ENCODE measurements at regions not wholly inside any gene's neighbourhood (a gene's known extent, or its start where the extent isn't known, plus 50 kb on each side); places are given as distances from the start of the nearest gene placed in this dataset.

DNA sequence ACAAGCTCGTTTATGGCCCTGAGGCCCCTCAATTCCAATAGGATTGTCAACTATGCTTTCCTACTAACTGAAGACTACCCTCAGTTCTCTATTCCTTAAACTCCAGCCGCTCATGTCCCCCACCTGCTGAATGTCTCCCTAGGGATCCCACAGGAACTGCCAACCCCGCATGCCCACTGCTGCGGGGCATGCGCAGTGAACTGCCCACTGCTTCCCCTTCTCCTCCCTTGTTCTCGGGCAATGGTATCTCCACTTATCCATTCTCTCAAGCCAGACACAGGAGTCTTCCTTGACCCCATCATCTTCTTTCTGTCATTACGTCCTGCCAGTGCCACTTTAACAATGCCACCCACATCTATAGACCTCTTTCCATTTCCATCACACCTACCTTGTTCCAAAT is 90.0 kb downstream of the FGF18 start:
- in situ Hi-C loops (cut with HindIII; ENCODE audit: low pct_ligation_motif_present, low pct_unique_long_range_greater_than_20kb, low sequenced_read_pairs), result no loop called here
- no peak for DNase-seq

DNA sequence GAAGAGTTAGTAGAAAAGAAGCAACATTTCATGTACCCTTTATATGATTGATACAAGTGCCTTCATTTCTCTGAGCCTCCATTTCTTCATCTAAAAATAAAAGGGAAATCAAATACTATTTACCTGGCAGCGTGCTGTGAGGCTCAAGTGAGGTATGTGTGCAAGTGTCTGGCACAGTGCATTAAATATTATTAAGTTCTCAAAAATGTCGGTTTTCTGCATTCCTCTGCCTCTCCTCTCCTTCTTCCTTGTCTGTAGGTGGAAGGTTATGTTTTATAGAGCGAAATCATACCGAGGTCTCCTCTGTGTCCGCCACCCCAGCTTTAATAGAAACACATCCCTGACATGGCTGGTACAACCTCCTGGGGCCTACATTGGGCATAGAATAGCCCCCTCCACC is 93.0 kb downstream of the FGF18 start:
- in situ Hi-C loops (cut with HindIII; ENCODE audit: low pct_ligation_motif_present, low pct_unique_long_range_greater_than_20kb, low sequenced_read_pairs), result no loop called here
- no peak for DNase-seq

DNA sequence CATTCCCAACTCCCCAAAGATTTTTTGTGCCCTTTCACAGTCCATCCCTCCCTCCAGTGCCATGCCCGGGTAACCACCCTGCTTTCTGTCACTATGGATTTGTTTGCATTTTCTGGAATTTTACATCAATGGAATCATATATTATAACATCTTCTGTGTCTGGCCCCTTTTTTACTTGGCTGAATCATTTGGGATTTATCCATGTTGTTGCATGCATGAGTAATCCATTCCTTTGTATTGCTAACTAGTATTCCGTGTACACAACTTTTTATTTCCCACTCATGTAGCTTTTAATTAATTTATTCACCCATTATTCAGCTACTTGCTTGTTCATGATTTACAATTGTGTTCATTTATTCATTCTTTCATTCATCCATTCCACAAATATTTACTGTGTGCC is 94.1 kb downstream of the FGF18 start:
- in situ Hi-C loops (cut with HindIII; ENCODE audit: low pct_ligation_motif_present, low pct_unique_long_range_greater_than_20kb, low sequenced_read_pairs), result no loop called here
- no peak for DNase-seq

DNA sequence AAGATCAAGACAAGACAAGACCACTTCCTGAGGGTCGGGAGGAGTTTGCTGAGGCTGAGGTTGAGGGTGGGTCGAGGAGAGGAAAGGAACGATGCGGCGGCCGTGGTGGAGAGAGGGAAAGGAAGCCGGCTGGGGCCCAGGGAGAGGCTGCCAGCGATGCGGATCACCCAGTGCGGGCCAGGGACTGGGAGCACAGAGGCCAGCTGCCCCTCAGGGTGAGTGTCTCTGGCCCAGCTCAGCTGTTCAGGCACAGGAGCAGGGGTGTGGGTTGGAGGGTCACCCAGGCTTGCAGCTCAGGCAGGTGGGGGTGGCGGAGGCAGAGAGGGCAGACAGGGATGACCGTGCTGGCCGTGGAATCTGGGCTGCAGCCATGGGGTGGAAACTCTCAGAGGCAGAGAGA is 99.5 kb downstream of the FGF18 start:
- no peak for DNase-seq
- in situ Hi-C loops (cut with HindIII; ENCODE audit: low pct_ligation_motif_present, low pct_unique_long_range_greater_than_20kb, low sequenced_read_pairs), result no loop called here

DNA sequence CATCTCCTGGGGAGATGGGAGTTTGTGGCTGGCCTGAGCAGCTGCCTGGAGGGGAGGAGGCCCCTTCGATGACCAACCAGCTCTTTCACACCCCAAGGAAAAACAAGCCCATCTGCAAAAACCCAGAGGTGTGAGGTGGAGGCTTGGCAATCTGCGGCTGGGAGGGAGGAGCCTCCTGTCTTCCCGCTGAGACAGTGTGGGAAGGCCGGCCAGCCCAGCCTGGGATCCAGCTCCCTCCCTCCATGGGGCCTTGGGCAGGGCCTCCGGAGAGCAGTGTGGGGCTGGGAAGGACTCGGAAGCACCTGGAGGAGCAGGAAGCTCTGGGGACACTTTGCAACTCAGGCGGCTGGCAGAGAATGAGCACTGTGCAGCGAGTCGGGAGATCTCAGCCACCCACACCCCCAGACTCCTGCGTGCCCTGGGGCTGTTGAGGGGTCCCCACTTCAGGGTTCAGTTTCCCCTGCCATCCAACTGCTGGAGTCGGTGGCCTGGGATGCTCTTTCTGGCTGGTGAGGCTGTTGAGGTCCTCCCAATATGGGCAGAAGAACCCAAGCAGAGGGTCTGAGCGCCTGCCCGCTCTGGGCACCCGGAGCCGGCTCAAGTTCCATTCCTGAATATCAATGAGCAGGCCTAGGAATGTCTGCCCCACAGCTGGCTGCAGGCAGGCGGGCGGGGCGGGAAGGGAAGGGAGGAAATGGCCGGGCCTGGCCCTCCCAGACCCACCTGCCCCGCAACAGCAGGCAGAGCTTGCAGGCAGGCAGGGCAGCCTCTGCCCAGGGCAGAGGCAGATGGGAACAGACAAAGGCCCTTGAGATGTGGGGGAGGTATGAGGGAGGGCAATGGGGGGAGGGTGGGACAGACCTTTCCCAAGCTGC is 101.1 kb downstream of the FGF18 start:
- no peak for DNase-seq

DNA sequence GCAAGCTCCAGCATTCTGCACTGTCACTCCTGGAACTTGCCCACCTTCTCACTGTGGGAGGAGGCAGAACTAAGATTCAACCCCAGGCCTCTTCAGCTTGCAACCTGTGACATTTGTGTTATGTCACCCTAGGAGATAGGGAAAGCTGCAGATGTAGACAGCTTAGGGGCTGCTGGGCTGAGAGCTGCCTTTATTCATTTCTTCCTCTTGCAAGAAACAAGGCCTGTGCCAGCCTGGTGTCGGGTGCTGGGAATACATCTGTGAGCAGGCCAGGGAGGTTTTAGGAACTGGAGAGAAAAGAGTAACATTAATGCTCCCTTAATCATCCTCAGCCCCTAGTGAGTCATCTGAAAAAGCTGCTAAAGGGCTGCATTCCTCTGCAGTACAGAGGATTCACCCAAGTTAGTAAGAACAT is 101.8 kb downstream of the FGF18 start:
- peak; percentile 84 for DNase-seq
- in situ Hi-C loops (cut with HindIII; ENCODE audit: low pct_ligation_motif_present, low pct_unique_long_range_greater_than_20kb, low sequenced_read_pairs), result no loop called here

More for the DNA sequence above, 101.1 kb downstream of the FGF18 start:
- in situ Hi-C loops (cut with HindIII; ENCODE audit: low pct_ligation_motif_present, low pct_unique_long_range_greater_than_20kb, low sequenced_read_pairs), result no loop called here

DNA sequence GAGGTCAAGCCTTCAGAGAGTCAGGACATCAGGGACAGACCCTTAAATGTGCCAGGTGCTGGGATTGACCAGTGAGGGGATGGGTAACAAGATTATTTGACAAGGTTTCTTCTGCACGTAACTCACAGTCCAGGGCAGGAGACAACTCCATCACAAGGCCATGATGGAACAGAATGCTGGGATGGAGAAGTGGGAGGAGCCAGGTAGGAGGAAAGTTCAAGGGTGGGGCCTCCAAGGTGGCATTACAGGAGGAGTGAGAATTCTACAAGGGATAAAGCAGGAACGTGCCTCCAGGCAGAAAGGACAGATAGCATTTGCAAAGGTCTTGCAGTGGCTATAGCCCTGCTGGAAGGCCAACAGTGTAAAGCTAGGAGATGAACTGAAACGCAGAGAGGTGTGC is 102.2 kb downstream of the FGF18 start:
- DNase-seq, result no peak
- in situ Hi-C loops (cut with HindIII; ENCODE audit: low pct_ligation_motif_present, low pct_unique_long_range_greater_than_20kb, low sequenced_read_pairs), result no loop called here

DNA sequence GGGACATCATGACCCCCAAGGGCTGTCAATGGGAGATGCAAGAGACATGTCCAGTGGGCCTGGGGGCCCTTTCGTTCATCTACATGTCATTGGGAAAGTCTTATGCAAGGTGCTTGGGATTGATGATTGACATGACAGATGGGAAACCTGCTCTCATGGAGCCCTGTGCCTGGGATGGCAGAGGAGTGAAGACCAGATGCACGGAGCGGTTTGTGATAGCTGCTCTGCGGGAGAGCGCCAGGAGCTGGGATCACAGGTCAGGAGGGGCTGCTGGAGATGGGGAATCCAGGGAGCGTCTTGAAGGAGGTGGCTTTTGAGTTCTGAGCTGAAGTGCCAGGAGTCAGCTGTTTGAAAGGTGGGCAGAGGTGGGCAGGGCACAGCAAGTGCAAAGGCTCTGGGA is 104.3 kb downstream of the FGF18 start:
- in situ Hi-C loops (cut with HindIII; ENCODE audit: low pct_ligation_motif_present, low pct_unique_long_range_greater_than_20kb, low sequenced_read_pairs), result no loop called here
- DNase-seq, result no peak

DNA sequence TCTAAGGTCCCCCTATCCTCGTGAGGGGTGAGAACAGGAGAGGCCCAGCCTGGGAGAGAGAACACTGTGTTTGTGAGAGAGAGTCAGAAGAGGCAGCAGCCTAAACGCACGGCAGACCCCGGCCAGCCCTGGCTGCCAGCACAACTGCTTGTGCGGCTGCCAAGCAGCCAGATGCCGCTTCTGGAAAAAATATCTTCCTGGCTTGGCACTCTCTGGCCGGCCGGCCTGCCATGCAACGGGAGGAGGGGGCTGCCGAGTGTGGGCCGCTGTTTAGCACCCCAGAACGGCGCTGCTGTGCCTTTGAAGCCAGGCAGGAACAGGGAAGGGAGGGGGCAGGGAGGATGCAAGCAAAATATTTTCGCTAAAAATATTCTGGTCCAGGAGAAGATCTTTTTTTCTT is 105.0 kb downstream of the FGF18 start:
- in situ Hi-C loops (cut with HindIII; ENCODE audit: low pct_ligation_motif_present, low pct_unique_long_range_greater_than_20kb, low sequenced_read_pairs), result no loop called here
- DNase-seq, result no peak

DNA sequence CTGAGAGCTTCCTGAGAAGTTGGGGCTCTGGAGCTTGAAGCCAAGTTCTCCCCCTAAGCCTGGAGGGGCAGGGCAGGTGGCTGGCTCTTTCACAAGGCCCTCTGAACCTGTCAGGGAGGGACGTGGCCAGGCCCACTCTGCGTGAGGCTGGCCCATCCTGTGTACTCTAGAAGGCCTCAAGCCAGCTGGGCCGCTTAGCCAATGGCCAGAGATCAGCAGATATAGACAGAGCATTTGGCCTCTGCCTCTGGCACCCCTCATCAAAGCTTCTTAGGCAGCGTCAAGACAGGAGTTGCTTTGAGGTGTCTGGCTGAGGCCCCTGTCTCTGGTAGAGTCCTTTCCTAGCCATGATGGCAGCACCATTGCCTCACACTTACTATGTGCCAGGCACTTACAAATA is 105.6 kb downstream of the FGF18 start:
- in situ Hi-C loops (cut with HindIII; ENCODE audit: low pct_ligation_motif_present, low pct_unique_long_range_greater_than_20kb, low sequenced_read_pairs), result no loop called here
- no peak for DNase-seq

DNA sequence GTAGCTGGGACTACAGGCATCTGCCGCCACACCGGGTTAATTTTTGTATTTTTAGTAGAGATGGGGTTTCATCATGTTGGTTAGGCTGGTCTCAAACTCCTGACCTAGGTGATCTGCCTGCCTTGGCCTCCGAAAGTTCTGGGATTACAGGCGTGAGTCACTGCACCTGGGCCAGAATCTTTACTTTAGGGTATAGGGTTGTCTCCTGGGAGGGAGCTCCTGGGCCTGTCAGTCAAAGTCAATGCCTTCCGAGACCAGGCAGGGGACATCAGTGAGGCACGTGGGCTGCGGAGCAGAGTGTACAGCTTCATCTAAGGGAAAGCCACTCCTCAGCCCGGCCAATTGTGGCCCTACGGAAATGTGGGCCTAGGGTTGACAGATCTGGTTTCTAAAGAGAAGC is 108.6 kb downstream of the FGF18 start:
- in situ Hi-C loops (cut with HindIII; ENCODE audit: low pct_ligation_motif_present, low pct_unique_long_range_greater_than_20kb, low sequenced_read_pairs), result no loop called here

DNA sequence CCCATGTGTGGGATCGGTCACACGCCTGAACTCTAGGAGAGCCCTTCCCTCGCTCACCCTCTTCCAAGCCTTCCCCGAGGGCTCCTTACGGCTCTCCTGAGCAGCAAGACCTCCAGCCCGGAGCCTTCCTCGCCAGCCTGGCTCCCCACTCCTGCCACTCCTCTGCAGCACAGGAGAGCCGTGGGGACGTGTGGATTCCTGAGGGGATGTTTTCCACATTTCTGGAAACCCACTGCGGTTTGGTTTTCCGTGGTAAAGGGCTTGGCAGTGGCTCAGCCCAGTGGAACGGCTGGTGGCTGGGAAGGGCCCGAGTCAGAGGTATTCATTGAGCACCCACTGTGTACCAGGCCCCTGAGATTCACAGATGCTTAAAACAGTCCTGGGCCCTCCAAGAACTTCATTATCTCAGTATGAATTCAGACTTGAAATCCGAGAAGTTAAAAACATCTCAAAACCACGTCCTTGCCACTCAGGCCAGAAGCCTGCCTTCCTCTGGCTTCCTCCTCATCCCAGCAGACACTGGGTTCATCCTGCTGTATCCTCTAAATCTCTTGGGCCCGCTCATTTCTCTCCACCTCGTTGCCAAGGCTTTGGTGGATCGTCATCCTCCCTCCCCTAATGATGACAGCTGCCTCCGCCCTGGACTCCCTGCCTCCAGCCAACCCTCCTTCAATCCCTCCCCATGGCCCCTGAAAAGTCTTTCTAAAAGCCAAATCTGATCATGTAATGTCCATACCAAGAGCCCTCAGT is 109.6 kb downstream of the FGF18 start:
- no peak for DNase-seq
- in situ Hi-C loops (cut with HindIII; ENCODE audit: low pct_ligation_motif_present, low pct_unique_long_range_greater_than_20kb, low sequenced_read_pairs), result no loop called here

More for the DNA sequence above, 108.6 kb downstream of the FGF18 start:
- no peak for DNase-seq

DNA sequence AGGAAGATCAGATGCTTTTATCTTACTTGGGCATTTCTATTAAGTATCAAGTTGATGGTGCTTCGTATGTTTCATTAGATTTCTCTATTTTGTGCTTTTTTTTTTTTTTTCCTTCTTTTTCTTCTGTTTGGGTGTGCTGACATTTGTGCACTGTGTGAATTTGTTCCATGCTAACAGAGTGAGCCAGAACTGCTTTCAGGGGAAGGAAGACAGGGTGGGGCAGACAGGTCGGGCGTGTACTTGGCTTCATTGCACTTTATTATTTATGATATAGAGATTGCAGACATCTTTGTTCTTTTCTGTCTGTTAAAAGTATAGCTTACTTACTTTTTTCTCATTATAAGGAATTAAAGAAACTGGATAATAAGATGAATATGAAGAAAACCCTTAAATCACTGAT is 112.2 kb downstream of the FGF18 start:
- DNase-seq, result no peak
- in situ Hi-C loops (cut with HindIII; ENCODE audit: low pct_ligation_motif_present, low pct_unique_long_range_greater_than_20kb, low sequenced_read_pairs), result no loop called here

DNA sequence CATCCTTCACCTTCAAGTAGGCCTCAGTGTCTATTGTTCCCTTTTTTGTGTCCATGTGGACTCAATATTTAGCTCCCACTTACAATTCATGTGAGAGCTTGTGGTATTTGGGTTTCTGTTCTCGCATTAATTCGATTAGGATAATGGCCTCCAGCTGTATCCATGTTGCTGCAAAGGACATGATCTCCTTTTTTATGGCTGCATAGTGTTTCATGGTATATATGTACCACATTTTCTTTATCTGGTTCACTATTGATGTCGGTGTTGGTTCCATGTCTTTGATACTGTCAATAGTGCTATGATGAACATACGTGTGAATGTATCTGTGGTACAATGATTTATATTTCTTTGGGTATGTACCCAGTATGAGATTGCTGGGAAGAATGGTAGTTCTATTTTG is 113.7 kb downstream of the FGF18 start:
- no peak for DNase-seq
- in situ Hi-C loops (cut with HindIII; ENCODE audit: low pct_ligation_motif_present, low pct_unique_long_range_greater_than_20kb, low sequenced_read_pairs), result no loop called here

DNA sequence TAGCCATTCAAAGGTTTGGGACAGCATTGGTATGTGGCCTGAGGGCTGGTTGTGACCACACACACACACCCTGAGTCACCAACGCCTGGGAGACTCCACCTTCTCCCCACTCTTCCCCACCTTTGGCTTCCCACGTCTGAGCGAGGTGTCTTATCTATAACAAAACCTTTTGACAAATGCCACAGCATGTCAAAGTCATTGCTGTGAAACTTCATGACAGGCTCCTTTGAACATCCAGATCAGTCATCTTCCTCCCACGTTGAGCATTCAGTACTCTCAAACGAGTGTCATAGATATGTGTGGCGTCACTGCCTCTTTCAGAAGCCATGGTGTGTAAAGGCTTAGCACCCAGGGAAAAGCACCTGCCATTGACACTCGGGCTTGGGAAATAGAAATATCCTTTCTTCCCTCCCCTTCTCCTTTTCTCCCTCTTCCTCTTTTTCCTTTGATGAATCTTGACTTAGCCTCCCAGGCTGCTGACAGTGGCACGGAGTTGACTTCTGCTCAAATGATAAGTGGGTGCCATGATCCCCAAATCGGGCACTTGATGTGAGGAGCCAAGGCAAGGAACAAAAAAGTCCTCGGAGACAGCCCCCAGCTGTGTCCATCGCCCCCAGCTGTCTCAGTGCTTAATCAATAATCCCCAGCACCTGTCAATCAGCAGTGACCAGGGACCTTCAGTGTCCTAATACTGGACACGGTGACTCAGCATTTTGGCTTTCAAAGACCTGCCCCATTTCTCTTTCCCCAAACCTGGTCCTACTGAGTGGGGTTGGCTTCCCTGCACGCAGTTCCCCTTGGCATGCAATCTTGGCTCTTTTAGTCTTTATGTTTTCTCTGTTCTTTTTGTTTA is 114.8 kb downstream of the FGF18 start:
- in situ Hi-C loops (cut with HindIII; ENCODE audit: low pct_ligation_motif_present, low pct_unique_long_range_greater_than_20kb, low sequenced_read_pairs), result no loop called here
- no peak for DNase-seq

DNA sequence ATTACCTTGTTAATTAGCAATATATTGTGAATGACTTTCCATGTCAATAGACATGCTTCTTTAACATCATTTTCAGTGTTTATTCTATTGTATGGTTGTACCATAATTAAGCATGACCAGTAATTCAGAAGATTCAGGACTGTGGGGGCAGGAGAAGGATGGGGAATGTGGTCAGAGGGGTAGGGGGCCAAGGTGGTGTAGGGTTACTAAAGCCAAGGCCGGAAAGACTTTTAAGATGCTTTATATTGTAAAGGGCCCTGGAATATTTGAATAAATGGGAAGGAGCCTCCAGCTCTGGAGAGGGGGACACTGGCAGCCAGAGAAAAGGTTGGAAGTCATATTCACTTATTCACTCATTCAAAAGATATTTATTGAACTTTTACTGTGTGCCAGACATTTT is 115.7 kb downstream of the FGF18 start:
- in situ Hi-C loops (cut with HindIII; ENCODE audit: low pct_ligation_motif_present, low pct_unique_long_range_greater_than_20kb, low sequenced_read_pairs), result no loop called here

DNA sequence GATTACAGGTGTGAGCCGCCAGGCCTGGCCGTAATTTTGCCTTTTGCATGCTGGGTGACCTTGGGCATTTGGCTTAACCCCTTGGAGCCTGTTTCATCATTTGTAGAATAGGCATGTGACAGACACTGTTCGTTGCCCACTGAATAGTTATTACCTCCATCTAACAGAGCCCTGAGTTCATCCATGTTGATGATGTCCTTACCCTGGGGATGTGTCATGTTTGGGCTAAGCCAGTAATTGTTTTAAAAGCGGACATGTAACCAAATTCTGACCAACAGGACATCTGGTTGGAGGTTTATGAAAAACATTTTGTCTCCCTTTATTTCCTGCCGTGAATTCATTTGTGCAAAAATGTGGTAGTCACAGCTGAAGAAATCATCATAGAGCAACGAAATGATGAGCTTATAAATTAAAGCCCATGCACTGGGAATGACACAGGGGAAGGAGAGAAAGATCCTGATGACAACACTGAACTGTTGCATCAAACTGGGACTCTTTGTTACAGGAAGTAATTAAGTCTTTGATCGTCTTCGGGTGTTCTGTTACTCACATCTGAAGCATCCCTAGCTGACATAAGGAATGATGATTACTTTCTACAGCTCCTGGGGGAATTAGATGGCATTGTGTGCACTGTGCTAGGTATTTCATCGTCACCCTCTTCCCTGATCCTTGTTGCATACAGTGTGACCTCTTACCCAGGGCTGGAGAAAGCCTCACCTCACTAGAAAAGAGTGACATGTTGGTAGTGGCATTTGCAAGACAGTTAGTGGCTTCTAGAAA is 117.8 kb downstream of the FGF18 start:
- no peak for DNase-seq
- in situ Hi-C loops (cut with HindIII; ENCODE audit: low pct_ligation_motif_present, low pct_unique_long_range_greater_than_20kb, low sequenced_read_pairs), result no loop called here

More for the DNA sequence above, 115.7 kb downstream of the FGF18 start:
- DNase-seq, result no peak

DNA sequence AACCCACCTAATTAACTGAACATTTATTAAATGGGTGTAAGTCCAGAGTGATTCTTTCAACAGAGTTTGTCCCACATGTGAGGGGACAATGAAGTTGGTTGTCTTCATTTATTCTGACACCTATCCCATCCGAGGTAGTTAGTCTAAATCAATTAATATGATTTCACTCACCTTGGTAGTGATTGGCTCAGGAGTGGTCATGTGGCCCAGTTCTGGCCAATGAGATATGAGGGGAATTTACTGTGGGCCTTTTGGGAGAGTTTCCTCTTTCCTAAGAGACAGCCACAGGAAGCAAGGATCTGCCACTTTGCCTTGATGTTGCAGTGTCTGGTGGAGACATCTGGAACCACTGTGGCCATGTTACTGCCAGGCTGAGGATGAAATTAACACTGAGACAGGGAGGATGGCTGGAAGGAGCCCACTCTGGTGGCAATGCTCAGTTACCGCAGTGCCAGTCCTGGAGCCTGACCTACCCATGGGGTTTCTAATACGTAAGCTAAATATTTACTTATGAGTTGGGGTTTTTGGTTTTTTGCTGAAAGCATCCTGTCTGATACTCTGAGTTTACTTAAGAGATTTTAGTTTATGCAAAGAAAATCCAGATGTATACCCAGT is 118.6 kb downstream of the FGF18 start:
- in situ Hi-C loops (cut with HindIII; ENCODE audit: low pct_ligation_motif_present, low pct_unique_long_range_greater_than_20kb, low sequenced_read_pairs), result no loop called here
- no peak for DNase-seq
